NCI-H1694 (cell line): ENCODE measurements at regions not wholly inside any gene's neighbourhood (a gene's known extent, or its start where the extent isn't known, plus 50 kb on each side); places are given as distances from the start of the nearest gene placed in this dataset.

Source experiments
- DNase-seq: peaks from one replicate; lab custom pipeline; 2025; lab: John Stamatoyannopoulos, UW

DNA sequence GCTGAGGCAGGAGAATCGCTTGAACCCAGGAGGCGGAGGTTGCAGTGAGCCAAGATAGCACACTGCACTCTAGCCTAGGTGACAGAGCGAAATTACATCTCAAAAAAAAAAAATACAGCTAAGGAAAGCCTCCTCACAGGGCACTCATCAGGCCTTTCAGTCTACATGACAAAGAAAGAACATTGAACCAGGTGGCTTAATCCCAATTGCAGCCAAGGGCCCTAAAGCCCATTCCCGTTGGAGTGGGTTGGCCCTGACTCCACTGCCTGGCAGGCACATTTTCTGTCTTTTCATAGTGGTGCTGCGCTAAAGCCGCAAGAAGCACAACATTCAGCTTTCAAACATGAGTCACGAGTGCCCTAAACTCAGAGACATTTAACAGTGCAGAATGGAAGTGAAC lies 372.5 kb downstream of the RNF144A start:
- DNase-seq, result no peak

DNA sequence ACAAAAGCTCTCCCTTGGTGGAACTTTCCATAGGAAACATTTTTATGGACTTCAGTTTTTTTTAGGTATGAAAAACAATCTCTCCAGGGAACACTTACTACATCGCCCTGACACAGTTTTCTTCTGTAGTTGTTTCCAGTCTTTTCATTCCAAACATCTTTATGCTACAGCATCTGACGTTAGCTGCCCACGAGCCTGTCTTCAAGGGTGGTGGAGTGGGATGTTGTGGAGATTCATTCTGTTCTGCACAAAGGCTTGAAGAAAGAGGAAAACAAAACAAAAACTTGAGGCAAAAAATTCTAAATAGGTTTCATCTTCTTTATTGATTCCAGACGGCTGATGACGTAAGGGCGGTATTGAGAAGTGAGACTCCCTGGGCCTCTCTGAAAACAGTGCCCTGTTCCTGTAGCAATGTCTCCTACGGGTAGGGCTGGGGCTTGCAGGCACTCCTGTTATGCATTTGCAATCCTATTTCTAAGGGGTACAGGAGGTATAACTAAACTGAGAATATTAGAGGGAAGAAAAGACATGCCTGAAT lies 375.0 kb downstream of the RNF144A start:
- DNase-seq, result no peak

GRCh38 chr2:7309582-7309981 lies 392.4 kb downstream of the RNF144A start:
- DNase-seq, result no peak

DNA sequence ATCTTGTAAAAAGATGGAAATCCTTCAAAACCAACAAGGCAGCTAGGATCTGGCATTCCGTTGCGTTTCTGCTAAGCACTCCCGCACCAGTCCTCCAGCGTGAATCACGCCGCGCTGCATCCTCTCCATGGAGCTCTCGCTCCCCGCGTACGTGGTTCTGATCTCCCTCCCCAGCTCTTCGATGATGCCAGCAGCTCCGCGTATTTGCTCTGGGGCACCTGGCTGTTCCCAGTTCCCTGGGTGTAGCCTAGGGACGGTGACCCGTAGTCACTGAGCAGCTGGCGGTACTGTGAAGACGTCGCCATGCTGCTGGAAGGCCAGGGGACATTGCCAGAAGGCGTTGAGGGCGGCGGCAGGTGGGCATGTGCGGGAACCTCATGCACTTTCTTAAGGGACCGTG lies 407.5 kb downstream of the RNF144A start:
- no peak for DNase-seq

DNA sequence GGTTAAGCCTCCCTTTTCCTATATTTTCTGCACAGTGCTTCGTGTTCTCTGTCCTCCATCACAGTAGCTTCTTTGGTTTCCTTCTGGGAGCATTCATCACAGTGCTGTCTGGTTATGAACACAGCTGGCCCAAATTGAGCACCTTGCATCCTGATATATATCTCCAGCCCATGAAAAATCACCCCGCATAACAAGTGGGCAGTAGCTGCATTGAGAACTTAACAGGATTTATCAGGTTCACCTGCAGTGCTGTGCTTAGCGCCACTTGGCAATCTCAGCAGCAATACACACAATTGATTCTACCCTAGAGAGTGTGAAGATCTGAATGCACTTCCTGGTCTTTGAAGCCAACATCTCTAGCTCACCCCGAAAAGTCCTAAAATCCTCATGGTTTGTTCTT lies 408.0 kb downstream of the RNF144A start:
- DNase-seq, result no peak

- no peak for DNase-seq
These were observed 412.3 kb downstream of the RNF144A start for GRCh38 chr2:7329465-7329864.

- DNase-seq, result no peak
These were observed 416.1 kb downstream of the RNF144A start for GRCh38 chr2:7333189-7333765.

DNA sequence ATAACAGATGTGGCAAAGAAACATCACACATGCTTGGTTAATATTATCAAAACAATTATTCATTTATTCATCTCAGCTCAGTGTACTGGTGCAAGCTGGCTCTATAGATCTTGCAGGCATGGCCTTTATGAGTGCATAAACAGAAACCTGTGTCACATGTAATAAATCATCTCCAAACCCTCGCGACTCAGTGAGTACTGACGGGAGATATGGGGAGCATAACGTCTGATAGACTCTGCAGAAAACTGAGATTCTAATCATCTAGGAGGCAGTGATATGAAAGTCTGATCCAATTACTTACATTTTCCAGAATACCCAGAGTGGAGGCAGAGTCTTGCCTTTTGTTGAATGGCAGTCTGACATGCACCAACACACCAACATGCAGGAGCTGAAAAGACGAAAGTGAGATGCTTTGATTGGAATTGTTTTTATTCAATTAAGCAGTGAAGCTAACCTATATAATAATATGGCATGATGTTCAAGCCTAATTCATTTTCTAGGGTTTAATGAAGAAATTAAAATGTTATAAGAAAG lies 416.8 kb downstream of the RNF144A start:
- DNase-seq, result no peak

- DNase-seq, result no peak
These were observed 421.7 kb downstream of the RNF144A start for GRCh38 chr2:7338961-7339360.

GRCh38 chr2:7346336-7346735 lies 429.1 kb downstream of the RNF144A start:
- DNase-seq, result no peak

DNA sequence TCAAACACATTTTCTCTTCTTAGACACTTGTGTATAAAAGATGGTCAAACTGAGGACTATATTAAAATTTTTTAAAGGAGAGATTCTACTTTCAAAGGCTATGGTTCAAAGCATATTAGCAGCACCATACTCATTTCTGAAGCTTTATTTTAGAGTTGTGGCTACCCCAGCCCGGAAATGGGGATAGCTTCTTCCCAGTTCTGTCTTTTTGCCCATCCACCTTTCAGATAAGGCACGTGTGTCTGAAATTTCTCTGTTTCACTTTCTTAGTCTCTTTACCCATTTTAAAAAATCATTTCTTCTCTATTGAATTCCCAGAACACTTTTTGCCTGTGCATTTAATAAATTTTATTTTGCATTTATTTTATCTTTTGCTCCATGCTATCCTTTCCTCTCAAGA lies 431.5 kb downstream of the RNF144A start:
- no peak for DNase-seq

DNA sequence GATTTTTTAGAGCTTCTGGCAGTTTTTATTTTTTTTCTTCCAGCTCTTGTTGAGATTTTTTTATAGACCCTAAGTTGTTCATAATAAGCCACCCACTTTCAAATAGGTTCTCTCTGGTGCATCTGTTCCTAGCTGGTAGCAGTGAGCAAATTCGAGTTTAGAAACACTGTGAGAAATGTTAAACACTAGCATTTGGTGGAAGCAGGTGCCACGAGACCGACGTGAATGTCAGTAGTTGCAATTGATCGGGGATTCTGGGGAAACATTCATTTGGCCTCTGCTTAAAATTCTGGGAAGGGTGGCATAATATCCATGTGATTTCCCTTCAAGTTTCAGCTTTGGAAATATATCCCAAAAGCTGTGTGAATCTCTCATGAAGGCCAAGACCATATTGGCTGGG lies 435.0 kb downstream of the RNF144A start:
- DNase-seq, result no peak

DNA sequence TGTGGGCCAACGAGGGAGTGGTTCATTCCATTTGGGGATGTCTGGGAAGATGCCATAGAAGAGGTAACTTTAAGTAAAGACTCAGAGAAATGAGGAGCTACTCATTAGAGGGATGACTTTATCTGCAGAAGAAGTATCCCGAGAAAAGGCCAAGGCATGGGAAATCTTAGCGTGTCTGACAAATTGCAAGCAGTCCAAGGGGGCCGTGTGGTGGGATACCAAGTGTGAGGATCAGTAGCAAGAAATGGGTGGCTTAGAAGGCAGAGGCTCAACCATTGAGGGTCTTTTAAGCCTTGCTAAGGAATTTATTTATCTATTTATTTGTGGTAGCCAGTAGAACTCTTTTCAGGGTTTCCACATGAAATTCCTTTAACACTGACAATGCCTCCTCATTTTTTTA lies 436.4 kb downstream of the RNF144A start:
- no peak for DNase-seq

GRCh38 chr2:7355781-7356180 lies 438.6 kb downstream of the RNF144A start:
- DNase-seq, result no peak

DNA sequence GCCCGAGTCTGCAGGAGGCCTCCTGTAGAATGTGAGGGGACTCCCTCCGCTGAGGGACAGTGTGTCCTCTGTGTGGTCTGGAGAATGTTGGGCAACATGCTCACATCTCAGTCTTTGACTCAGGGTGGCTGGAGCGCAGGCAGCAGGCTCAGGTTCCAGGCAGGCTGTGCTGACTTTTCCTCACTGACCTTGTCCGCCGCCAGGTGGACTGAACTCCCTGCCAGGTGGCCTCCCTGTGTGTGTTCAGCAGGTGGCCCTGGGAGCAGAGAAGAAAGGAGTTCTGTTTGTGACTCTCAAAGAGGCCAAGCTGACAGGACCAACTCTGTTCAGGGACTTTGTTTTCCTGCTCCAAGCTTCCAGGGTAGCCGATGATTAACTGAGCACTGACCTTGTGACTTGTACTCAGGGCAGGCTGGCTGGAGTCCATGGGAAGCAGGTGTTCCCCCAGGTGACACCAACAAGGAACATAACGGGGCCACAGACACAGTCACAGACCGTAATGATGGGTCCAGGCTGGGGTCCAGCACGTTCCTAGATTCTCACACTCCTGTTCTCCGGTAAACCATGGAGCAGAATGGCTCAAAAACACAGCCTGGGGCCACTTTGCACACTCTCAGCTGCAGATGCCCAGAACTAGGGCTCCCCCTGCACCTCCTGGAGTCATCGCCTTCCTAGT lies 439.8 kb downstream of the RNF144A start:
- no peak for DNase-seq

- DNase-seq, result no peak
These were observed 440.8 kb downstream of the RNF144A start for GRCh38 chr2:7357993-7358392.

GRCh38 chr2:7358865-7359447 lies 441.7 kb downstream of the RNF144A start:
- DNase-seq, result no peak

- DNase-seq, result no peak
These were observed 446.7 kb downstream of the RNF144A start for GRCh38 chr2:7363906-7364305.

DNA sequence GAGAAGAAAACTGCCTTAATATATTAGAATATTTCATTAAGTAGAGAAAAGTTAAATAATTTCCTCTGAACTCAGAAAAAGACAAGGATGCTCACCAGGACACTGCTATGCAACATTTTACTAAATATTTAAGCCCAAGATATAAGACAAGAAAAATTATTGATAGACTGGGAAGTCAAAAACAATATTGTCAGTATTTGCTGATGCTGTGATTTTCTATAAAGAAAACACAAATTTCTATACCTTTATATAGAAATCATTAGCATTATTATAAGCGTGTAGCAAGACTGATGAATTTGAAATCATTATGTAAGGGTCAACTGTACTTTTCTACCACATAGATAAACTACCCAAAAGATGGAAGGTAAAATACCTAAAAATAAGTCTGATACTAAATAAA lies 451.0 kb downstream of the RNF144A start:
- no peak for DNase-seq

GRCh38 chr2:7373156-7373555 lies 455.9 kb downstream of the RNF144A start:
- no peak for DNase-seq

- DNase-seq, result no peak
These were observed 458.7 kb downstream of the RNF144A start for GRCh38 chr2:7375901-7376300.

- peak; percentile 64 for DNase-seq
These were observed 460.8 kb downstream of the RNF144A start for GRCh38 chr2:7377916-7378569.

DNA sequence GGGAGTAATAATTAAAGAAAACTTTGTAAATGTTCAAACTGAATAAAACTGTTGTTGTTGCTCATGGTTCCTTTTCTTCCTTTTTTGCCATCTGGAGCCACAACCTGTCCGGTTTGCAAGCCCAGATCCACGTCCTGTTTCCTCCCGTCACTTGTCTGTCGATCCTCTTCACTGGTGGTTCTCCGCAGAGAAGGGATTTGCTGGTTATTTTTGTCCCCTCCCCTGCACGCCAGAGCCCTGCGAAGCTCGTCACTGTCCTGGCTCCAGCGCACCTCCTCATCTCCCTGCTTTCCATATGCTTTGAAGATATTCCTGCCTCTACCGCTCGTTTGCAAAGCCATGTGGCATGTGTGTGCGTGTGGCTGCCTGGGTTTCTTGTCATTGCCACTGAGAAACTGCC lies 461.4 kb downstream of the RNF144A start:
- DNase-seq, result peak; percentile 48
